ENCODE measurements at regions not wholly inside any gene's neighbourhood (a gene's known extent, or its start where the extent isn't known, plus 50 kb on each side); places are given as distances from the start of the nearest gene placed in this dataset.

DNA sequence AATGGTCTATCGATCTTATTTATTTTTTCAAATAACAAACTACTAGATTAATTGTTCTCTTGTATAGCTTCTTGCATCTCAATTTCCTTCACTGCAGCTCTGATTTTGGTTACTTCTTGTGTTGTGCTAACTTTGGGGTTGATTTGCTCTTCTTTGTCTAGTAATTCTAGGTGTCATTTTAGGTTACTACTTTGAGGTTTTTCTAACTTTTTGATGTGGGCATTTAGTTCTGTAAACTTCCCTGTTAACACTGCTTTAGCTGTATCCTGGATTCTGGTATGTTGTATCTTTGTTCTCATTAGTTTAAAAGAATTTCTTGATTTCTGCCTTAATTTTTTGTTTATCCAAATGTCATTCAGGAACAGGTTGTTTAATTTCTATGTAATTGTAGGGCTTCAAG is 1188.0 kb downstream of the DNAJB9 start:
- TF ChIP-seq, protein P1, sequence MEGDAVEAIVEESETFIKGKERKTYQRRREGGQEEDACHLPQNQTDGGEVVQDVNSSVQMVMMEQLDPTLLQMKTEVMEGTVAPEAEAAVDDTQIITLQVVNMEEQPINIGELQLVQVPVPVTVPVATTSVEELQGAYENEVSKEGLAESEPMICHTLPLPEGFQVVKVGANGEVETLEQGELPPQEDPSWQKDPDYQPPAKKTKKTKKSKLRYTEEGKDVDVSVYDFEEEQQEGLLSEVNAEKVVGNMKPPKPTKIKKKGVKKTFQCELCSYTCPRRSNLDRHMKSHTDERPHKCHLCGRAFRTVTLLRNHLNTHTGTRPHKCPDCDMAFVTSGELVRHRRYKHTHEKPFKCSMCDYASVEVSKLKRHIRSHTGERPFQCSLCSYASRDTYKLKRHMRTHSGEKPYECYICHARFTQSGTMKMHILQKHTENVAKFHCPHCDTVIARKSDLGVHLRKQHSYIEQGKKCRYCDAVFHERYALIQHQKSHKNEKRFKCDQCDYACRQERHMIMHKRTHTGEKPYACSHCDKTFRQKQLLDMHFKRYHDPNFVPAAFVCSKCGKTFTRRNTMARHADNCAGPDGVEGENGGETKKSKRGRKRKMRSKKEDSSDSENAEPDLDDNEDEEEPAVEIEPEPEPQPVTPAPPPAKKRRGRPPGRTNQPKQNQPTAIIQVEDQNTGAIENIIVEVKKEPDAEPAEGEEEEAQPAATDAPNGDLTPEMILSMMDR (IDR thresholded peaks at IDR 0.05) = no peak
- no peak for TF ChIP-seq POLR2A (IDR thresholded peaks at IDR 0.05)

All from body of pancreas (tissue), 4 donors.